Anterior cingulate cortex (tissue), 58 donors: ENCODE measurements at regions not wholly inside any gene's neighbourhood (a gene's known extent, or its start where the extent isn't known, plus 50 kb on each side); places are given as distances from the start of the nearest gene placed in this dataset.

Experiments used
- DNase-seq, 58 donors: peaks; one replicate each; lab custom pipeline; 2025; lab: John Stamatoyannopoulos, UW

DNA sequence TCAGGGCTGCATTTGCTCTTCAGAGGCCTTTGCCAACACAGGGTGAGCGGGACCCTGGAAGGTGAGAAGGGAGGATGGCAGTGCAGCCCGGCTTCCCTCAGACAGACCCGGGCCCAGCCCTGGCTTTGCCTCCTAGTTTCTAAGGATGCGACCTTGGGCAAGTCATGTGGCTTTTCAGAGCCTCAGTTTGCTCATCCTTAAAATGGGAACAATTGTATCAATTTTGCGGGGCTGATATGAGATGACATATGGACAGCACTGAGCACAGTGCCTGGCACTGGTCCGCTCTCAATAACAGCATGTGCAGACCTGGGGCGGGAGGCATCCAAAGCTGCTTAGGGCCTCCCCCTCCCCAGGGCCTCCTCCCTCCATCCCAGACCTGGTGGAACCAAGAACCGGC is 74.7 kb upstream of the THY1 start:
- DNase-seq, result no peak

DNA sequence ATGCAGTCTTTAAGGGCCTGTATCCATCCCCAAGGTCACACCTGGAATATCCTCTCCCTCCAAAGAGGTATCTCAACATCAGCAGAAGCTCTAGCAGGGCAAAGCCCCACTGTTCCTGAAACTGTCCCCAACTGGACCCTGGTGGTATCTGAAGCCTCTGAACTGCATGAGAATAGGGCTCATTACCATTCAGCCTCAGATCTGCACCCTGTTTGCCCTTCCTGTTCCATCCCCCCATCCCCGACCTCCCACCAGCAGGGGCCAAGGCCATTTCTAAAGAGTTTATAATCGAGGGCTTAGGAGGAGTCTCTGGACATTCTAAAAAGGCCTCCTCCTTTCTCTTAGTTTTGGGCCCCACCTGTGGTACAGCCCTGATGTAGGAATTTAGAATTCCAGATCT is 74.0 kb upstream of the THY1 start:
- DNase-seq, result no peak

DNA sequence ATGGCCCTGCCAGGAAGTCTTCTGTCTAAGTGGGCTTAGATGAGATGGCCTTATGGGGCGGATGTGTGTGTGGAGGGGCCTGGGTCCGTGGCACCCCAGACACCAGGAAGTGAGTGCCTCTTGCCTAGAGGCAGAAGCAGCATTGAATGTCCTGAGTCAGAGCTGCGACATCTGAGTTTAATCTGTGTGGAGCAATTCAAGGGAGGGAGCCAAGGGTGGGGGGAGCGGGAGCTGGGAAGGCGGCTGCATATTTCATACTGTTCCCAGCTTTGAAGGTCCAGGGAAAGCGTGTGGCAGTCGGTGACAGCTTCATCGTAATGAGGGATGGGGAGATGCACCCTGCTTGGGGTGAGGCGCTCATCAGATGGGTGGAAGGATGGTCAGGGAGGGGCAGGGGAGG is 73.5 kb upstream of the THY1 start:
- DNase-seq, result no peak

DNA sequence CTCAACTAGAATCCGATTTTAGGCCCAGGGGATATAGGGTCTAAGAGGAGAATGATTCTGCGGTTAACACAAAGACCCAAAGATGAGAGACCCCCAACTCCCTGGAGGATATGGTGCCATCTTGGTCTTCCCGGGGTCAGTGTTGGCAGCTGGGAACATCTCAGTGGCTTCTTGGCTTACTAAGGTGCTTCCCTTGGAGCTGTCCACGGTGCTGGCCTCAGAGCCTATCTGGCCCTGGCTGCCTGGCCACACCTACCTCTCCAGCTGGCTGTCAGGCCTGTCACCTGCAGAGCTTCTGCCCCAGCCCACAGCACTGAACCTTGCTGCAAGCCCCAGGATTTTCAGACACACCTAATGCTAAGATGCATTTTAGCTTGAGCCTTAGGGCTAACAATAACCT is 70.7 kb upstream of the THY1 start:
- no peak for DNase-seq

DNA sequence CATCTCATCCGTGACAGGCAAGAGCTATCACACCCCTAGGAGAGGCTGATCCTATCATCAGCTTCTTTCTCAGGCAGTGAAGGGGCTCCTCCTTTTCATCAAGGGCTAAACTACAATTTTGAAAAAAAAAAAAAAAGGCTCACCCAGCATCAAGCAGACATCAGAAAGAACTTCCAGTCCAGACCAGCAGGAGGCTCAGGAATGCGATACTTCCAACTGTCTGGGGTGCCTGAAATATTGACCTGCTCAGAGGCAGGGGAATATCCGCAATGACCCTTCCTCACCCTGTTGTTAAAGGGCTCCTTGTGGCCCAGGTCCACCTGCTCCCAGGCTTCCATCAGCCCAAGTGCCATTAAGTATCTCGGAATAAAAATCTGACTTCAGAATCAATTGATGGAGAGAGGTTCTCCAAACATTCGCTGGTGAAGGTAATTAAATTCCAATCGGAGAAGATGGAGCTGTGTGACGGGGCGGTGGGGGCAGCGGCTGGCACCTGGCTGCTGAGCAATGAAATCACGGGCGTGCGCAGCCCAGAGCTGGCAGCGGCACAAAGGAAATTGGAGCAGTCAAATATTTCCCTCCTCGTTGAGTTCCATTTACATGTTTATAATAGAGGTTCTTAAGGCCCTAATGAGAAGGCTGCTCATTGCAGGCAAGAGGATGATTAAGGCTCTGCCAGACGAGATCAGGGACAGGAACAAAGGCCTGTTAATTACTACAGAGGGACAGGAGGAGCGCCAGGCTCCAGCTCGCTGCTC is 69.0 kb upstream of the THY1 start:
- DNase-seq, result peak in 25 of 58 donors; percentile 11 to 51 (median 30)

DNA sequence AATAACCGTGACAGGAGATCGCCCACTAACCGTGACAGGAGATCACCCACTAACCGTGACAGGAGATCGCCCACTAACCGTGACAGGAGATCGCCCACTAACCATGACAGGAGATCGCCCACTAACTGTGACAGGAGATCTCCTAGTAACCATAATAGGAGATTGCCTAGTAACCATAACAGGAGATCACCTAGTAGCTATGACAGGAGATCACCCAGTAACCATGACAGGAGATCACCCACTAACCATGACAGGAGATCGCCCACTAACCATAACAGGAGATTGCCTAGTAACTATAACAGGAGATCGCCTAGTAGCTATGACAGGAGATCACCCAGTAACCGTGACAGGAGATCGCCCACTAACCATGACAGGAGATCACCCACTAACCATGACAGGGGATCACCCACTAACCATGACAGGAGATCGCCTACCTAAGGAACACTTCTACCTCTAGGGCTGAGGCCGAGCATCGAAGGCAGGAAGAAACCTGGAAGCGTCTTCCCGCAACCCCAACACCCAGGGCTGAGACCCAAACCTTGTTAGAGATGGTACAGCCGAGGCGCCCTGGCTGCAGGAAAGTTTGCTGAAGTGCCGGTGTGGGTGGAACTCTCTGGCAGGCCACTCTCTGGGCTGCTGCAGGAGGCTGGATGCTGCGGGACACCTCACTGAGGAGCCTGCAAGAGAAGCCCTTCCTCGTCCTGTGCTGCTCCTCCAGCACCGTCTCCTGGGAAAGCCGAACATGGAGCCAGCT is 67.5 kb upstream of the THY1 start:
- DNase-seq, result no peak

DNA sequence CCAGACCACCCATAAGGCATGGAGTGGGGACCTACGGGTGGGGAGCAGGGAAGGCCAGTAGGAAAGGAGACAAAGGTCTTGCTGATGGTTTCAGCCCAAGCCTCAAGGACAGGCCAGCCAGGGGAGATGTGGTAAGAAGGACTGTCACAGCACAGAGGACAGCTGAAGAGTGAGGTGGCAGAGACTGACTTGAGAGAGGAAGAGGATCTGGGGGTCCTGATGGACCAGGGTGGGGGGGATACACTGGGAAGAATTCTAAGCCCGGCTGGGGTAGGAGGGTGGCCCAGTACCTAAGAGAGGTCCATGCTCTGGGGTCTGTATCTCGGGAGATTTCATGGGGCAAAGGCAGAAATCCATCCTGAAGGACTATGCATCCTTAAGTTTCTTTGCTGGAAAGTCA is 66.1 kb upstream of the THY1 start:
- no peak for DNase-seq

DNA sequence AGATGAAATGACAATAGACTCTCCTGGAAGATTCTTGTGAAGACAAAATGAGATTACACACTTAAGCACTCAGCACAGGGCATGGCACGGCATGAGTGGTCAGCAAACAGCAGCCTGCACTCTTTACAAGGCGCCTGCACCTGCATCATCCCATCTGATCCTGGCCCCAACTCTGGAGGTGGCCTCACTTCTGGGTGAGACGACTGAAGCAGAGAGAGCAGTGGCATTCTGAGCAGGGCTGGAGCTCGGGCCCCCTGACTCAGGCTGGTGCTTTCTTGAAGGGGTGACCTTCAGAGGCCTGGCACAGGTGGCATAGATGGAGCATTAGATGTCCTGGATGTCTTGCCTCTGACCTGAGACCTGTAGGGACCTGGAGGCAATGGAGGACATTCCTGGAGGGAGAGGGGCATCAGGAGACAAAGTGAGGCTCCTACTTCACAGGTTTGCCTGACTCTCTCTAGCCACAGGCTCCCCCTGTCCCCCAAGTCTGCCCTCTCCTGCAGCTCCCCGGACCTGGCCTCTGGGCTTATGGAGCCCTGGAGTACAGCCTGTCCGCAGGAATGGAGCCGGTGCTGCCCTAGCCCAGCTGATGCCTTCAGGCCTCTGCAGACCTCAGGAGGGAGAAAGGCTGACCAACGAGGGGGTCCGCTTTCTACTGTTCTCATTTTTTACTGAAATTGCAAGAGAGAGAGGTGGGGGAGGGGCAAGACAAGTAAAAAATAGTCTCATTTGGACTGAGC is 65.5 kb upstream of the THY1 start:
- DNase-seq, result no peak

DNA sequence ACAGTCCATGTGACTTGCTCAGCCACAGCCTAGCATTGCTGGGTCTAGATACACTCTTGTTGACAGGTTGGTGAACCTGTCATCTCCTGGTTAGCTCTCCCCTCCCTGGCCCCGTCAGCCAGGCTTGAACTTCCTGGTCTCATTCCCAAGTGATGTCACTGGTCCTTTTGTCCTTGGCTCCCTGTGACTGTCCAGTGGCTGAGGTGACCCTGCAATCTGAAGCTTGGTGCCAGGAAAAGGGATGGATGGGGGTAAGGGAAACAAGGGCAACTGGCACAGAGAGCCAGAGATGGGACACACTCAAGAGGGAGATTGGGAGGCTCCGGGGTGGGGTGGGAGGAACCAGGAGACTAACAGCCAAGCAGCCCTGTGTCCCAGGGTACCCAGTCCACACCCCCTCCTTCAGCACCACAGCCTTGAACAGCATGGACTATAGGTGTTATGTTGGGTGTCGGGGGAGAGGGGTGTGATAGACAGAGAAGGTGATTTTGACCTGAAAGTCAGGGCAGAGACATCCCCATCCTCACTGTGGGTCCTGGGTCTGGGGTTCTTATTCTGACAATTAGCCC is 63.8 kb upstream of the THY1 start:
- no peak for DNase-seq

DNA sequence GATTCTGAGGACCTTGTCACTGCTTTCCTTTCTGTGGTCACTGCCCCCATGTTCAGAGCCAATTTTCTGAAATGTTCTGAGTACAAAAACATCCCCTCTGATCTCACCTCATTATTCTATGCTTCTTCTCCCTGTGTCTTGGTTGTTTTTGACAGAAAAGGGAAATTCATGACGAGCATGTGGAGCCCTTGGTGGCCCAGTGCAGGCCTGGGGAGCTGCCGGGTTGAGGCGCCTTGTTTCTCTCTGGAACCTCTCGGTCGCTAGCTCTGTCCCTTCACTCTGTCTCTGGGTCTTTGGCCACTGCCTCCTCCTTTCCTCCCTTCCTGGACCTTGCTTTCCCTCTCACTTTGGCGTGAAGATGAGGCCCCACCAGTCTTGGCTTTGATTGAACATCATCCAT is 63.0 kb upstream of the THY1 start:
- no peak for DNase-seq

DNA sequence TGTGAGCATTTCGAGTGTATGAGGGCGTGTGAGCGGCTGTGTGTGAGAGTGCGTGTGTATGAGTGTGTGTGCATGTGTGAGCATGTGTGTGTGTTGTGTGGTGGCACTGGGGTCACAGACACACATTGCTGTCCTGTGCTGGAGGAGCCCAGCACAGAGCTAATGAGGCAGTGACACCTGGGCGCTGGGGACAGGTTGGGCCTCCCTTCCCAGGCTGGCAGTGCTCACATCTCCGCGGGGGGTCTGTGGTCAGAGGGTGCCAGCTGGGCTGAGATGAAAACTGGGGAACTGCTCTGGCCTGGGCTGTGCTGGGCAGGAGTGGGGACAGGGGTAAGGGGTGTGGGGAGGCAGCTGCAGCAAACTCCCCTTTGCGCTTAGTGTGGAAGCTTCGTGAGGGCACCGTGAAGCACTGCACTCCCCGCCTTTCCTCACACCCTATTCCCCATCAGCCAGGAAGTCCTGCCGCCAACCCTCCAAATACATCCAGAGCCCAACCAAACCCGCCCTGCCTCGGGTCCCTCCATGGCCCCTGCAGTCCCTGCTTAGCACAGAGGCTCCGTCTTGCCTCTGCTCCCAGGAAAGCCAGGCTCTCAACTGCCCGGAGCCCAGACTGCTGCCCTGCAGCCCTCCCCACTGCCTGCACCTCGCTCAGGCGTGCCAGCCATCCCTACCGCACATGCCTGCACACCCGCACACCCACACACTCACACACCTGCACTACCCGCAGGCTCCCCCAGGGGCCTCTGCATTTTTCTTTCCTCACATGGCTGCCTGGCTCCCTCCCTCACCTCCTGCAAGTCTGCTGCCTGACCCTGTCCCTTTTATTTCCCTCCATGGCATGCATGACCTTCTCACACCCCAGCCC is 62.0 kb upstream of the THY1 start:
- no peak for DNase-seq

DNA sequence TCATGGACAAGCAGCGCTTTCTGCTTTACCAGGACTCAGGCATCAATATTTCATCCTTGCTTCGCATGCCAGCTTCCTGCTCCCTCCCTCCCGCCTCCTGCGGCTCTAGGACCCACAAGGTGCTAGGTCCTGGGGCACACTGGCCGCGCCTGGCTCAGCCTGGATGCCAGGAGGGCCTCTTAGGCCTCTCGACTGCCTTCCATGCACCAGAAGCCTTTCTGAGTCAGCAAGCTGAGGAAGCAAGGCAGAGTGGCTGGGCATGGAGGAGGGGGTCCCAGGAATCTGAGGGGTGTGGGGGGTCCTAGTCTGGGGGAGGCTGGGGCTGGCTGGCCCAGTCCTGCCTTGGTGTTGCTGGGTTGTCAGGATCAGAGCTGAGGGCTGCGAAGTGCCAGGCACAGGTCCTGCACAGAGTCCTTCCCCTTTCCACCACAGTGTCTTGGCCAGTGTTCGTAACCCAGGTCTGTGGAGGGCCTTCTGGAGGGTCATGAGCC is 61.0 kb upstream of the THY1 start:
- DNase-seq, result no peak

DNA sequence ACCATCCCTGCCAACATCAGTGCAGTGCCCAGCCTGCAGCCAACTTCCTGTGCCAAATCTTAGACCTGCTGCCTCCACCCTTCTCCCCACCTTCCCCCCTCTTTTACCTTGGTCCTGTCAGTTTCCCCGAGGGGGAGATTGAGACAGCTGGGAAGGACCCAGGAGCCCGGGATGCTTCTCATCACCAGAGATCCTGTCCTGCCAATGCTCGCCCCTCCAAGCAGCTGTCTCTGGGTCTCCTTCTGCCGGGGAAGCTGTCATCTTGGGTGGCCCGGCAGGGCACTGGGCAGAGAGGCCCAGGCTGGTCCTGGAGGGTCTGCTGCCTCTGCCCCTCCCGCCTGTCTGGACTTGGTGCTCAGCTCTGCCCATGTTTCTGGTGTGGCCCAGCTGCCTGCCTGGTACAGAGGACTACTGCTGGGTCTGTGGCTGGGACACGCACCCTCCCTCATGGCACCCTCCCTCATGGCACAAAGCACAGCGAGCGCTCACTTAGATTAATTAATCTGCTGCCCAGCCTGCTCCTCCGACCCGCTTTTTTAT is 60.4 kb upstream of the THY1 start:
- no peak for DNase-seq

DNA sequence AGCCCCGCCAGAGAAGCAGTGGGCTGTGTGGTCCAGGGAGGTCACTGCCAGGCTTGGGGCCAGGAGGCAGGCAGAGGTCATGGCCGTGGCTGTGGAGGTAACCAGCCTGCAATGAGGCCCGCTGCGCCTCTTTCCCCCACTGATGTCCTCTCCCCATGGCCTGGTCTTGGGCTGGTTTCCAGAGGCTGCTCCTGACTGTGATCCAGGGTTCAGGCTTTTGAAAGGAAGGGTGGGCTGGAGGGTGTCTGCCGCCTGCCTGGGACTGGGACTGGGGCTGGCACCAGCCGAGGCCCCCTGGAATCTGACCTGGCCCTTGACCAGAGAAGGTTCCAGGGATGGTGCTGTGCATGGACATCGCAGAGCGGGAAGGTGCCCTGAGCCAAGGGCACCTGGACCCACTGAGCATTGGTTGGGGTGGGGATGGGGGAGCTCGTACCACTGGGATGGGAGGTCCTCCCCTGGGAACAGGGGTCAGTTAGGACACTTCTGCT is 59.6 kb upstream of the THY1 start:
- DNase-seq, result no peak

DNA sequence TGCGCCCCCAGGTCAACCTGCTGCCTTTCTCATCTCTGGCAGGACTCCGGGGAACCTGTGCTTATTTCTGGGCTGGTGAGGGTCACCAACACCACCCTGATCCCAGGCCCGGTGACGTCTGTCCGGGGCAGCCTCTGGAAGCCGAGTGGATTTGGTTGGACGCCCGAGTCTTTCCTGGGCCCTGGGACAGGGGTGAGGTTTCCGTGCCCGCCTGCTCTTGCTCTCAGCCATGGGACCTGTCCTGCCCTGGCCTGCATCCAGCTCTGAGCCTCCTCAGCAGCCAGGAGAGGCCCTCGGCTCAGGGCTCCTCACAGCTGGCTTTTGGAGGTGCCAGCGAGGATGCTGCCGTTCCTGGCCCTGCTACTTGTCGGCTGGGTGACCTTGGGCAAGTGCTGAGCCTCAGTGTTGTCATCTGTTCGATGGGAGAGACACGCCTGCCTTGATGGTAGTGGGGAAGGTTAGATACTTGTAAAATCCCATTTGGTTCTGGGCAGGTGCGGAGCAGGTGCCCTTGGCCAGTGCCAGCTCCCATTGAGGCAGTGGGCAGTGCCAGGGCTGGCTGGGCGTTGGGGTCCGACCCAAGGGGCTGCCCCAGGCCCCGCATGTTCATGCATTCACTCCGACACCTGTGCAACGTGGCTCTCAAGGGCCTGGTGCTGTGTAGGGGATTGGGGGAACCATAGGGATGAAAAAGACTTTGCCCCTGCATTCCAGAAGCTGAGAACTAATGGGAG is 58.9 kb upstream of the THY1 start:
- peak in 1 of 58 donors; percentile 53 for DNase-seq

DNA sequence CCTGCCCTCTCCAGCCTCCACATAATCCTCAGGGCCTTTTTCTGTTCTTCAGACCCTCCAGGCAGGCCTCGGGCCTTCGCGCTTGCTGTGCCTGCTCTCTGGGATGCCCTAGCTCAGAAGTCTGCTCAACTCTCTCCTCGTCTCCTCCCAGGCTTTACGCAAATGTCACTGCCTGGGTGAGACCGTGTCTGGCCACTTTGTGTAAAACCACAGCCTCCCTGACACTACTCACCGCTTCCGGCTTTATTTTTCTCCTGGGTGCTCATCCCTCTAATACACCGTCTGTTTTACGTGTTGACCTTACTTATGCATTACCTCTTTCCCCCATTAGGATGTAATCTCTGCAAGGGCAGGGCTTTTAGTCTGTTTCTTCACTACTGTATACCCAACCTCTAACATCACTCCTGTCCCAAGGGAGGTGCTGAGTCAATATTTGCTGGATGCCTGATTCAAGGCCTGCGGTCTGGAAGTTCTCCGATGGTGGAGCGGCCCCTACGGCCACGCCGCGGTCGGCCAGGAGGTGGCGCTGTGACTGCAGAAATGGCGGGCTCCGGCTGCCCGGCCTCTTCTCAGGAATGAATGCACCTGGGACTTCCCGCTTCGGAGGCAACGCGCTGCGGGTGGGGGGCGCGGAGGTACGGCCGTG is 58.2 kb upstream of the THY1 start:
- DNase-seq, result peak in 54 of 58 donors; percentile 34 to 87 (median 61)

DNA sequence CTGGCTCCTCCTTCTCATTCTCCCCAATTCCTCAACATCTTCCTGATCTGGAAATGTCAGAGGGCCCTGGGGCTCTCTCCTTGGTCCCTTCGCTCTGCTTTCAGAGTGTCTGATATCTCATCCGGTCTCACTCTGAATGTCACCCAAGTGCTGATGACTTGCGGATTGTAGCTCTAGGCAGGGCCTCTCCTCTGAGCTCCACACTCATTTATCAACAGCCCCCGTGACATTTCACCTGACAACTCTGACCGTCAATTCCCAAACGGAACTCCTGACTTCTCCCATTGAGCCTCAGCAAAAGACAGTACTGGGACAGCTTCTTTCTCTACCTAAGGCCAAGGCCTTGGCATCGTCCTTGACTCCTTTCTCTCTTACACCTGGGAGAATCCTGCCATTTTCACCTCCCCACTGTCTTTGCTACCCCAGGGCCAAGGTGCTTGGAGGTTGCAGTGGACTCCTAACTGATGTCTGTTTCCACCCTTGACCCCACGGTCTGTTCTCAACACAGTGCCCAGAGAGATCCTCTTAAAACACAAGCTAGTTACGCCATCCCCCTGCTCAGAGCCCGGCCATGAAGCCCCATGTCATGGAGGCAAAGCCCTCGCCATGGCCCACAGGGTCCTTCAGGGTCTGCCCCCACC is 57.5 kb upstream of the THY1 start:
- DNase-seq, result no peak
